ENCODE measurements at regions not wholly inside any gene's neighbourhood (a gene's known extent, or its start where the extent isn't known, plus 50 kb on each side); places are given as distances from the start of the nearest gene placed in this dataset.

- DNase-seq = no peak
These were observed 187.8 kb downstream of the MYLK4 start for GRCh38 chr6:2562721-2563451.

DNA sequence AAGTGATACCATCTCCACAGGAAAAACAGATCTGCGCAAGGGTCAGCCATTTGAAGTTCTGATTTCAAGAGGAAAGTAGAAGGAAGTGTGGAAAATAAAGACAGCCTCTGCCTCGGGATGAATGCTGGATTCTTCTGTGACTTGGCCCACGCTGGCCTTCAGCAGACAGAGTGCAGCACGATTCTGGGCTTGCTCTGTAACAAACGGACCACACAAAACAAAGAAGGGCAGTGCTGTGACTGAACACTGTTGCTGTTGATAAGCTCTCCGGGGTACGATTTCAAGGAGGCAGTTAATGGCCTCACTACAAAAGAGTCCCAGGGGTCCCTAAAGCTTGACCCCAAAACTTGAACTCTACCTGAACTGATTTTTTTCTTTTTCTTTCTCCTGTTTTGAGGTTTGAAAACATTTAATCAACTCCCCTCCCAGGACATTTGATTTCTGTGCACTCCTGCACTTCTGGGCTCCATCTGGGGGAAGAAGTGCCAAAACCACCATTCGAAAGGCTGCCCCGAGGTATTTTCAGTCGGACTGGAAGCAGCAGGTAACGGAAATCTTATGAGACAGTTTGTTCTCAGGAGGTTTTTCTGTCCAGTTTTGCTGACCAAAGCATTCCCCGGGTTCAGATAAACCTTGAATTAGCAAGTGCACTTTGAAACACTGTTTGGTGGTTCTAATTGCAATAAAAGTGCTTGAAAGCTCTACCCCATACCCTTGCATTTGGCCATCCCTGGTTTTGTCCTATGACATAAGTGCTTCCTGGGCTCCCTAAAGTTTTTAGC is 189.6 kb downstream of the MYLK4 start:
- no peak for DNase-seq

DNA sequence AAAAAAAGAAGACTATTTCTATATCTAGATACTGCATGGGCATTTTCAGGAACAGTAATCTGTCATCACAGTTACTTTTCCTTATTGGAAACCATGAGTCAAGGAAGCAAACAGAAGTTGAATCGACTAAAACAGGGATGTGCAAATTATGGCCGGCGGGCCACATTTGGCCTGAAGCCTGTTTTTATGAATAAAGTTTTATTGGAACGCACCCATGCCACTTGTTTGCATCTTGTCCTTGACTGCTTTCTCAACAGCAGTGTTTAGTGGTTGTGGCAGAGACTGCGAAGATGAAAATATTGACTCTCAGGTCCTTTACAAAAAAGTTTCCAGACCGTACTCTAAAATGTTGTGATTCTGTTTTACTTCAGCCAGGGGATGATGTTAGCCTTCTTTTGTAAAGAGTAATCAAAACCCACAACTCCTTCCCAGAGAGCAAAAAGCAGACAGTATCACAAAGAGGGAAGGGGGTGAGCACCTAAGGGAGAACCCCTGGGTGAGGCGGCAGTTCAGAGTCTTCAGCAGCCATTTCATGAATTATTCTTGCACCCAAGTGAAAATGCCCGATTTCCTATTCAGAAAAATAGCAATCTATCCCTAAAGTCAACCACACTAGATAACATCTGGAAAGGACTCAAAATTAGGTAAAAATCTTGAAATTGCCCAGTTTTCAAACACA is 190.4 kb downstream of the MYLK4 start:
- no peak for DNase-seq

DNA sequence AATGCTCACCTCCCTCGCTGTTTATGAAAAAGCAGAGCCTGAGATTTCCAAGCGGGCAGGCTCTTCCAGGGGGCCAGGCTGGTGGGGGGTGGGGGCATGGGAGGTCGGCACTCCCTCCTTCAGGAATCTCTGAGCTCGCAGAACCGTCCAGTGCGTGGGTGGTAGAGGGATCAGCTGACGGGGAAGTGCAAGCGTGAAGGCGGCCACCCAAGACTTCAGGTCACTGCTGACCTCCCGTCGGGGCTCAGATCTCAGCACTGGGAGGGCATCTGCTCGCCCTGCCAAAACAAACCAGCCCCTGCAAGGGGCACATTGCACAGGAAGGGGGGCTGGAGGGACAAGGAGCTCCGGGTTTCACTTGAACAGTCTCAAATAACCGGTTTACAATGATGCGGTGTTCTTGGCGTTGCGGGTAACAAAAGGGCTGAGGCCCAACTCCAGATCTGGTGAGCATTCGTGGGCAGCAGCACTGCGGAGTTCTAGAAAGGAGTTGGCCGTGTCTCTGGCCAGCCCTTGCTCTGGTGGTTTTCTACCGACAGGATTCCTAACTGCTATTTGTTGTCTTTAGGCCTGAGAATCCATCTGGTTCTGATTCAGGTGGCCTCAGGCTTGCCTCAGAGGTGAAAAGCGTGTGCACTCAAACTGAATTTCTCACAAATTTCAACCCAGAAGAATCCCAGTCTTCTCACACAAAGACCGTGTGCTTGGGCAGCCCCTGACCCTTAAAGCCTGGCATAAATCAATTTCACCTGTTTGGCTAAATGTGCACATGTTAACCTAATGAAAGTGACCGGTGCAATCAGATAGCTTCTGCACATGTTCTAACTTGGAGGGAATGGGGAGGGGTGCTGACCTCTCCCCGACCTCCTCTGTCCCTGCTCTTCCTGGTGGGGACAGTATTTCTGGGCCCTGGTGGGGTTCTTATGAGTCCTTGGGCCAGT is 191.6 kb downstream of the MYLK4 start:
- DNase-seq = no peak

GRCh38 chr6:2558098-2558680 is 192.5 kb downstream of the MYLK4 start:
- no peak for DNase-seq

DNA sequence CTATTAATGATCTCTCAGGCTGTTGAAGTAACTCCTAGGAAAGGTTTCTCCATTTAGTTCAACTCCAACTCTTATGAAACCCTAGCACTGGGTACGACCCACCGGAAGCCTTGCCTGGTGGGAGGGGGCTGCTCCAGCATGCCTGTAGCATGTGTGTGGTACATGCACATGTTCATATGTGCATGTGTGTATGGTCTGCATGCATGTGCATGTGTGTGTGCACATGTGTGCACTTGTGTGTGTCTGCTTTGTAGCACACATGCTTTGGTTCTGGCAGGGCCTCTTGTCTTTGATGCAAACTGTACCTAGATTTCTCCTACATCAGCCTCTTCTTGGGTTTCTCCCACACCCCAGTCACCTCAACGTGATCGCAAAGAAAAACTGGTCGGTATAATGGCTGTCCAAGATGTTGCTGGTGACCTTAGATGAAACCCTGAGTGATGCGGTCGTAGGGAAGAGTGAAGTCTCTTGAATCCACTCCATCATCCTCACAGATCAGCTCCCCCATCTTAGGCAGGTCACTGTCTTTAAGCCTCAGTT is 193.5 kb downstream of the MYLK4 start:
- DNase-seq = no peak

DNA sequence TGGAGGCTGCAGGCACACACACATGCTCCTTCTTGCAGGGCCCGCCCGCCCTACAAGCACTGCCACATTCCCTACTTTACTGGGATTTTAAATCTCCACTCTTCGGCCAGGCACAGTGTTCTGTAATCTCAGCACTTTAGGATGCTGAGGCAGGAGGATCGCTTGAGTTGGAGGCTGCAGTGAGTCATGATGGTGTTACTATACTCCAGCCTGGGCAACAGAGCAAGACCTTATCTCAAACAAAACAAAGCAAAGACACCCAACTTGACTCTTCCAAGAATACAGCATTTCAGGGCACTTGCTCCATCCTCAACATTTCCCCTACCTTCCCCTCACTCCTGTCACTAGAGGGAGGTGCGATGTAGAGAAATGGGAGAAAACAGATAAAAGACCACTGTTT is 194.0 kb downstream of the MYLK4 start:
- DNase-seq = no peak

- DNase-seq = no peak
These were observed 196.0 kb downstream of the MYLK4 start for GRCh38 chr6:2554651-2555260.

- DNase-seq = no peak
These were observed 198.1 kb downstream of the MYLK4 start for GRCh38 chr6:2552526-2553154.

- DNase-seq = no peak
These were observed 199.0 kb downstream of the MYLK4 start for GRCh38 chr6:2551705-2552104.

GRCh38 chr6:2550247-2550646 is 200.5 kb downstream of the MYLK4 start:
- DNase-seq = no peak

- DNase-seq = no peak
These were observed 200.9 kb downstream of the MYLK4 start for GRCh38 chr6:2549834-2550233.

GRCh38 chr6:2547355-2547754 is 203.4 kb downstream of the MYLK4 start:
- no peak for DNase-seq

DNA sequence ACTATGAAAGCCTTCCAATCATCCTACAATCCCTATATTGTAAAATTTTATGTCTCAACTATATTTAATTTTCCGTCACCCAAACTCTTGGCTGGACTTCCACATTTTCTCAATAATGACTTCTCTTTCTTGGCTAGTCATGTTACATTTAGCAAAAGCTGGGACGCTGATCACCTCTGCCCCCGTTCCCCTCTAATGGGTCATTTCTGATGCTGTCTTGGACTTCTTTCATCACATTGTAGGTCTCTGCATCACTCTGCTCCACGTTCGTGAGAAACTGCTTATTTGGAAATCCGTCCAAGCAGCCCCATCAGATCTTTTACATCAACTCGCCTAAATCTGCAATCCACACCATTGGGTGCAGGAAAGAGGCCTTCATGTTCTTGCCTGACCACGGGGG is 203.8 kb downstream of the MYLK4 start:
- DNase-seq = no peak

GRCh38 chr6:2545383-2546038 is 205.2 kb downstream of the MYLK4 start:
- DNase-seq = no peak

GRCh38 chr6:2543321-2543720 is 207.4 kb downstream of the MYLK4 start:
- DNase-seq = no peak

- no peak for DNase-seq
These were observed 207.9 kb downstream of the MYLK4 start for GRCh38 chr6:2542858-2543218.

DNA sequence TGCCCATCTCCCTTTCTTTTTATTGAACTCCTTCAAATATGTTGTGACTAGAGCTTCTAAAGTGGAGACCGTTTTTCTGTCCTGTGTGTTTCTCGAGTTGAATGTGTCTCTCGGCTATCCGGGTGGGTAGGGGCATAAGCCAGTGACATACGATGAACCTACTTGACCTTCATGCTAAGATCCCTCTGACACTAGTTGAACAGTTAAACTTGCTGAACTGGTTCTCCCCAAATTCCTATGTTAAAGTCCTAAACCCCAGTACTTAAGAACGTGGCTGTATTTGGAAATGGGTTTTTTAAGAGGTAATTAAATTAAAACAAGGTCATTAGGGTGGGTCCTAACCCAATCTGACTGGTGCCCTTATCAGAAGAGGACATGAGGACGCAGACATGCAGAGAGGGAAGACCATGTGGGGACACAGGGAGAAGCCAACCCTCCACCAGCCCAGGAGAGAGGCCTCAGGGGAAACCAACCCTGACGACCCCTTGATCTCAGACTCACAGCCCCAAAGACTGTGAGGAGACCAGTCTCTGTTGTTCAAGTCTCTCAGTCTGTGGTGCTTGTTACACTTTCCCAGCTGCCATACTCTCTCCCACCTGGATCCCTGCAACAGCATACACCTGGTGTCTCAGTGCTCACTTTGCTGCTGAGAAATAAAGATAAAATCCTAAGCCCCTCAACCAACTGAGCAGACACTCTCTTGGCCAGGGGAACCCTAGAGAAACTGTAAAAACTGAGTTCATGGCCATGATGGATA is 208.4 kb downstream of the MYLK4 start:
- DNase-seq = no peak

DNA sequence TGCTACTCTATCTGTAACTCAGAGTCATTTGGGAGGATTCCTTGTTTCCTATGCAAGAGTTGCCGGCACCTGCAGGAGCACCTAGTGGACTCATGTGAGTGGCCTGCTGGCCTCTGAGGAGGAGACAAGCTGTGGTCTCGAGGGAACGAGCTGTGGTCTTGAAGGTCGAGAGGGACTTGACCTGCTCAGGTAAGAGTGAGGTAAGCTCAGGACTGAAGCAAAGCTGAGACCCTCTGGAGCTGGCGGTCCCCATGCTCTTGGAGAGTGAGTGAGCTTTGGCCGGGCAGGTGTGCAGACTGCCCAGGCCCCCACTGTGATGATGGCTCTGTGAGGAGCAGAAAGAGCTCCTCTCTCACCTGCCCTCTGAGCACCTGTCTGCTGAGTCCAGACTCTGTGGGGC is 214.3 kb downstream of the MYLK4 start:
- DNase-seq = no peak

DNA sequence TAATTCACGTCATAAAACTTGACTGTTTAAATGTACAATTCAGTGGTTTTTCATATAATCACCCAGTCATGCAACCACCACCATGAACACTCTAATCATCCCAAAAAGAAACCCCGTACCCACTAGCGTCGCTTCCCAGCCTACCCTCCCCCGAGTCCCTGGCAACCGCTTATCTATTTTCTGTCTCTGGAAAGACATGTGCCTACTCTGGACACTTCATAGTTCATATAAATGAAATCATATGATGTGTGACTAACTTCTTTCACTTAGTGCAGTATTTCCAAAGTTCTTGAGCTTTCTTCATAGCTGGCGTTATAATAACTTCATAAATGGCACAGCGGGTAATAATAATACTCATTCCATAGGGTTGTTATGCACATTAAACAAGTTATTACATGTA is 215.2 kb downstream of the MYLK4 start:
- no peak for DNase-seq

Data from DMS153 (cell line).